Sigmoid colon (tissue), 4 donors: ENCODE measurements at regions not wholly inside any gene's neighbourhood (a gene's known extent, or its start where the extent isn't known, plus 50 kb on each side); places are given as distances from the start of the nearest gene placed in this dataset.

Experiments
- CTCF ChIP-seq, 4 experiments: fragments of 450-650 bp in 3 of 4; fragments of 200-600 bp in 1 of 4; IDR thresholded peaks; one replicate each; pipeline ENCODE4 v1.5.1; 2016 to 2019; ENCODE audit warnings: antibody characterized with exemption in 4 of 4, mild to moderate bottlenecking in 3 of 4, moderate library complexity in 2 of 4
- POLR2A ChIP-seq, 2 donors: fragments of 450-650 bp; IDR thresholded peaks; one replicate each; pipeline ENCODE4 v1.6.1; 2016; ENCODE audit warnings: antibody characterized with exemption in 2 of 2, mild to moderate bottlenecking in 2 of 2, moderate library complexity in 2 of 2
- POLR2AphosphoS5 ChIP-seq, 4 donors: sonication (generic); formaldehyde crosslinking; IDR thresholded peaks; one replicate each; pipeline ENCODE4 v1.6.1; 2017; ENCODE audit warnings: antibody characterized with exemption in 4 of 4

GRCh38 chr9:116070256-116070914, 83.2 kb upstream of the PAPPA start:
- no peak for TF ChIP-seq CTCF (IDR thresholded peaks at IDR 0.05)
- TF ChIP-seq POLR2AphosphoS5 (IDR thresholded peaks at IDR 0.05) = no peak
- TF ChIP-seq POLR2A (IDR thresholded peaks at IDR 0.05) = no peak
